Testis (tissue), 2 donors: ENCODE measurements at regions not wholly inside any gene's neighbourhood (a gene's known extent, or its start where the extent isn't known, plus 50 kb on each side); places are given as distances from the start of the nearest gene placed in this dataset.

Experiments
- DNase-seq: peaks from one replicate; pipeline ENCODE4 v3.0.0-alpha.2; 2019
- H3K27ac ChIP-seq, 2 donors: fragments of 200-600 bp; sonication (generic); one replicate each; pipeline ENCODE4 v1.5.1; 2019
- H3K27me3 ChIP-seq: fragments of 200-600 bp; sonication (generic); one replicate; pipeline ENCODE4 v1.5.1; 2019
- H3K36me3 ChIP-seq: fragments of 200-600 bp; sonication (generic); one replicate; pipeline ENCODE4 v1.5.1; 2017; ENCODE audit warnings: low read depth; ENCODE audit errors: missing control alignments
- H3K4me1 ChIP-seq: fragments of 200-600 bp; sonication (generic); one replicate; pipeline ENCODE4 v1.5.1; 2019
- H3K4me3 ChIP-seq, 2 donors: fragments of 200-600 bp; sonication (generic); one replicate each; pipeline ENCODE4 v1.5.1; 2017 to 2019
- H3K9me3 ChIP-seq: fragments of 200-600 bp; sonication (generic); one replicate; pipeline ENCODE4 v1.5.1; 2017
- CTCF ChIP-seq, 3 experiments: fragments of 450-650 bp in 2 of 3; fragments of 200-600 bp in 1 of 3; sonication (generic) in 1 of 3; IDR thresholded peaks; one replicate each; pipeline ENCODE4 v1.5.1; 2016 to 2019; ENCODE audit warnings: antibody characterized with exemption in 3 of 3, mild to moderate bottlenecking in 2 of 3, moderate library complexity in 1 of 3
- POLR2A ChIP-seq: fragments of 450-650 bp; IDR thresholded peaks from one replicate; pipeline ENCODE4 v1.6.1; 2017; ENCODE audit warnings: antibody characterized with exemption, mild to moderate bottlenecking, moderate library complexity
- WGBS, 2 donors: methylation state at CpG; one replicate each; pipeline ENCODE4 v1.1.5; 2018; 5-methylcytosine and 5-hydroxymethylcytosine counted together
- intact Hi-C: fragments of 100-400 bp; cut with DNase I; formaldehyde crosslinking; loops from one replicate; pipeline ENCODE4 v1.15.1; 2023; ENCODE audit warnings: low total_unique reads

- DNase-seq: no peak
- 70 to 71% methylated on average over 3 of the region's 3 CpGs for WGBS, 2 donors
- H3K4me3 ChIP-seq: no peak overlapping the region
- peaks cover 30% of the 10 kb centered on the region for H3K4me1 ChIP-seq
- no peak overlapping the region for H3K27ac ChIP-seq
- TF ChIP-seq CTCF (IDR thresholded peaks at IDR 0.05) (no peak), POLR2A (no peak)
- H3K27me3 ChIP-seq: no peaks in the 10 kb centered on the region
- intact Hi-C loops: no loop called here
- H3K36me3 ChIP-seq: no peaks in the 10 kb centered on the region
- no peaks in the 10 kb centered on the region for H3K9me3 ChIP-seq
These were observed 130.9 kb upstream of the MPPED2 start for GRCh38 chr11:30717009-30717408.

GRCh38 chr11:30712749-30713148, 126.6 kb upstream of the MPPED2 start:
- intact Hi-C loops: no loop called here
- TF ChIP-seq POLR2A (no peak), CTCF (IDR thresholded peaks at IDR 0.05) (no peak)
- DNase-seq: no peak
- Histone ChIP-seq H3K36me3 (no peaks in the 10 kb centered on the region), H3K9me3 (no peaks in the 10 kb centered on the region), H3K27ac (peak overlapping the region in 1 of 2 donors; percentile 28), H3K27me3 (no peaks in the 10 kb centered on the region), H3K4me3 (no peak overlapping the region), H3K4me1 (peaks cover 34% of the 10 kb centered on the region)
- WGBS, 2 donors: 28 to 58% methylated on average over 2 of the region's 2 CpGs

- H3K9me3 ChIP-seq: no peaks in the 10 kb centered on the region
- TF ChIP-seq POLR2A (no peak), CTCF (IDR thresholded peaks at IDR 0.05) (no peak)
- H3K4me1 ChIP-seq: peaks cover 20% of the 10 kb centered on the region
- H3K27me3 ChIP-seq: no peaks in the 10 kb centered on the region
- intact Hi-C loops: no loop called here
- H3K4me3 ChIP-seq: no peak overlapping the region
- 32 to 52% methylated on average over 4 of the region's 4 CpGs for WGBS, 2 donors
- H3K36me3 ChIP-seq: no peaks in the 10 kb centered on the region
- H3K27ac ChIP-seq: no peak overlapping the region
- no peak for DNase-seq
These were observed 124.1 kb upstream of the MPPED2 start for GRCh38 chr11:30710221-30710620.

- Histone ChIP-seq H3K4me3 (no peak overlapping the region), H3K9me3 (no peaks in the 10 kb centered on the region), H3K27me3 (no peaks in the 10 kb centered on the region), H3K4me1 (peaks cover 5% of the 10 kb centered on the region), H3K36me3 (no peaks in the 10 kb centered on the region), H3K27ac (no peak overlapping the region)
- intact Hi-C loops: no loop called here
- DNase-seq: no peak
- TF ChIP-seq POLR2A: no peak
- no peak for TF ChIP-seq CTCF (IDR thresholded peaks at IDR 0.05)
These were observed 121.0 kb upstream of the MPPED2 start for GRCh38 chr11:30707110-30707509.

GRCh38 chr11:30705913-30706675, 119.9 kb upstream of the MPPED2 start:
- no peak overlapping the region for H3K27ac ChIP-seq
- no peaks in the 10 kb centered on the region for H3K36me3 ChIP-seq
- H3K27me3 ChIP-seq: no peaks in the 10 kb centered on the region
- H3K4me3 ChIP-seq: no peak overlapping the region
- no peaks in the 10 kb centered on the region for H3K9me3 ChIP-seq
- 93% methylated on average over 2 of the region's 2 CpGs for WGBS, 2 donors
- no peaks in the 10 kb centered on the region for H3K4me1 ChIP-seq
- TF ChIP-seq CTCF (IDR thresholded peaks at IDR 0.05): no peak
- TF ChIP-seq POLR2A: no peak
- intact Hi-C loops: no loop called here
- DNase-seq: no peak
